ENCODE measurements at regions not wholly inside any gene's neighbourhood (a gene's known extent, or its start where the extent isn't known, plus 50 kb on each side); places are given as distances from the start of the nearest gene placed in this dataset.
"Not testable (repeated sequence)": the region's sequence is repeated elsewhere in the genome, so short reads cannot be mapped to it uniquely, and the experiment has no call there.

GRCh38 chr13:24931450-24932251 lies 164.3 kb upstream of the PABPC3 start:
- H3K9me3 ChIP-seq (ENCODE audit: control insufficient read depth, low read length): no peaks in the 10 kb centered on the region
- peaks cover 4% of the 10 kb centered on the region for H3K27me3 ChIP-seq (replicated peaks; ENCODE audit: control insufficient read depth, insufficient read depth, low read length, poor library complexity, severe bottlenecking)
- no peaks in the 10 kb centered on the region for H3K36me3 ChIP-seq (ENCODE audit: control insufficient read depth, insufficient read depth, low read length)
- no peaks in the 10 kb centered on the region for H3K4me1 ChIP-seq (ENCODE audit: control insufficient read depth, insufficient read depth, low read length, poor library complexity, severe bottlenecking)
- H3K4me3 ChIP-seq (ENCODE audit: insufficient read depth, low read depth, low read length, poor library complexity, severe bottlenecking): no peak overlapping the region
- no peak overlapping the region for H3K27ac ChIP-seq (ENCODE audit: insufficient read depth, low read length, poor library complexity, severe bottlenecking)
- no peak for DNase-seq

GRCh38 chr13:24933106-24934023 lies 162.6 kb upstream of the PABPC3 start:
- not testable (repeated sequence) for H3K36me3 ChIP-seq (ENCODE audit: control insufficient read depth, insufficient read depth, low read length); H3K4me1 ChIP-seq (ENCODE audit: control insufficient read depth, insufficient read depth, low read length, poor library complexity, severe bottlenecking); H3K9me3 ChIP-seq (ENCODE audit: control insufficient read depth, low read length); DNase-seq; H3K27ac ChIP-seq (ENCODE audit: insufficient read depth, low read length, poor library complexity, severe bottlenecking); H3K4me3 ChIP-seq (ENCODE audit: insufficient read depth, low read depth, low read length, poor library complexity, severe bottlenecking); H3K27me3 ChIP-seq (replicated peaks; ENCODE audit: control insufficient read depth, insufficient read depth, low read length, poor library complexity, severe bottlenecking)

- H3K27me3 ChIP-seq (replicated peaks; ENCODE audit: control insufficient read depth, insufficient read depth, low read length, poor library complexity, severe bottlenecking); H3K27ac ChIP-seq (ENCODE audit: insufficient read depth, low read length, poor library complexity, severe bottlenecking); H3K4me3 ChIP-seq (ENCODE audit: insufficient read depth, low read depth, low read length, poor library complexity, severe bottlenecking); H3K36me3 ChIP-seq (ENCODE audit: control insufficient read depth, insufficient read depth, low read length); H3K4me1 ChIP-seq (ENCODE audit: control insufficient read depth, insufficient read depth, low read length, poor library complexity, severe bottlenecking); DNase-seq; H3K9me3 ChIP-seq (ENCODE audit: control insufficient read depth, low read length): not testable (repeated sequence)
Observed at GRCh38 chr13:24934024-24934385, 161.9 kb upstream of the PABPC3 start.

GRCh38 chr13:24938966-24939365 lies 157.0 kb upstream of the PABPC3 start:
- Histone ChIP-seq H3K27me3 (replicated peaks; ENCODE audit: control insufficient read depth, insufficient read depth, low read length, poor library complexity, severe bottlenecking) (no peaks in the 10 kb centered on the region), H3K27ac (ENCODE audit: insufficient read depth, low read length, poor library complexity, severe bottlenecking) (no peak overlapping the region), H3K4me1 (ENCODE audit: control insufficient read depth, insufficient read depth, low read length, poor library complexity, severe bottlenecking) (no peaks in the 10 kb centered on the region), H3K9me3 (ENCODE audit: control insufficient read depth, low read length) (no peaks in the 10 kb centered on the region), H3K36me3 (ENCODE audit: control insufficient read depth, insufficient read depth, low read length) (no peaks in the 10 kb centered on the region), H3K4me3 (ENCODE audit: insufficient read depth, low read depth, low read length, poor library complexity, severe bottlenecking) (no peak overlapping the region)
- no peak for DNase-seq

- H3K4me3 ChIP-seq (ENCODE audit: insufficient read depth, low read depth, low read length, poor library complexity, severe bottlenecking); H3K27ac ChIP-seq (ENCODE audit: insufficient read depth, low read length, poor library complexity, severe bottlenecking); H3K27me3 ChIP-seq (replicated peaks; ENCODE audit: control insufficient read depth, insufficient read depth, low read length, poor library complexity, severe bottlenecking); H3K36me3 ChIP-seq (ENCODE audit: control insufficient read depth, insufficient read depth, low read length); H3K4me1 ChIP-seq (ENCODE audit: control insufficient read depth, insufficient read depth, low read length, poor library complexity, severe bottlenecking); DNase-seq; H3K9me3 ChIP-seq (ENCODE audit: control insufficient read depth, low read length): not testable (repeated sequence)
Observed at GRCh38 chr13:24941023-24941713, 154.8 kb upstream of the PABPC3 start.

GRCh38 chr13:24943136-24943535 lies 152.8 kb upstream of the PABPC3 start:
- no peaks in the 10 kb centered on the region for H3K4me1 ChIP-seq (ENCODE audit: control insufficient read depth, insufficient read depth, low read length, poor library complexity, severe bottlenecking)

GRCh38 chr13:24944073-24944472 lies 151.9 kb upstream of the PABPC3 start:
- H3K4me3 ChIP-seq (ENCODE audit: insufficient read depth, low read depth, low read length, poor library complexity, severe bottlenecking); H3K4me1 ChIP-seq (ENCODE audit: control insufficient read depth, insufficient read depth, low read length, poor library complexity, severe bottlenecking); H3K36me3 ChIP-seq (ENCODE audit: control insufficient read depth, insufficient read depth, low read length); H3K9me3 ChIP-seq (ENCODE audit: control insufficient read depth, low read length); DNase-seq; H3K27ac ChIP-seq (ENCODE audit: insufficient read depth, low read length, poor library complexity, severe bottlenecking); H3K27me3 ChIP-seq (replicated peaks; ENCODE audit: control insufficient read depth, insufficient read depth, low read length, poor library complexity, severe bottlenecking): not testable (repeated sequence)

More at GRCh38 chr13:24943136-24943535, 152.8 kb upstream of the PABPC3 start:
- H3K27ac ChIP-seq (ENCODE audit: insufficient read depth, low read length, poor library complexity, severe bottlenecking): no peak overlapping the region
- no peak overlapping the region for H3K4me3 ChIP-seq (ENCODE audit: insufficient read depth, low read depth, low read length, poor library complexity, severe bottlenecking)
- no peaks in the 10 kb centered on the region for H3K9me3 ChIP-seq (ENCODE audit: control insufficient read depth, low read length)
- DNase-seq: no peak
- H3K36me3 ChIP-seq (ENCODE audit: control insufficient read depth, insufficient read depth, low read length): no peaks in the 10 kb centered on the region
- H3K27me3 ChIP-seq (replicated peaks; ENCODE audit: control insufficient read depth, insufficient read depth, low read length, poor library complexity, severe bottlenecking): no peaks in the 10 kb centered on the region

GRCh38 chr13:24948977-24949376 lies 147.0 kb upstream of the PABPC3 start:
- not testable (repeated sequence) for H3K4me1 ChIP-seq (ENCODE audit: control insufficient read depth, insufficient read depth, low read length, poor library complexity, severe bottlenecking)

GRCh38 chr13:24950611-24951010 lies 145.3 kb upstream of the PABPC3 start:
- not testable (repeated sequence) for DNase-seq; H3K36me3 ChIP-seq (ENCODE audit: control insufficient read depth, insufficient read depth, low read length); H3K27me3 ChIP-seq (replicated peaks; ENCODE audit: control insufficient read depth, insufficient read depth, low read length, poor library complexity, severe bottlenecking); H3K4me1 ChIP-seq (ENCODE audit: control insufficient read depth, insufficient read depth, low read length, poor library complexity, severe bottlenecking); H3K9me3 ChIP-seq (ENCODE audit: control insufficient read depth, low read length); H3K4me3 ChIP-seq (ENCODE audit: insufficient read depth, low read depth, low read length, poor library complexity, severe bottlenecking); H3K27ac ChIP-seq (ENCODE audit: insufficient read depth, low read length, poor library complexity, severe bottlenecking)

More at GRCh38 chr13:24948977-24949376, 147.0 kb upstream of the PABPC3 start:
- not testable (repeated sequence) for H3K4me3 ChIP-seq (ENCODE audit: insufficient read depth, low read depth, low read length, poor library complexity, severe bottlenecking); H3K9me3 ChIP-seq (ENCODE audit: control insufficient read depth, low read length); DNase-seq; H3K27me3 ChIP-seq (replicated peaks; ENCODE audit: control insufficient read depth, insufficient read depth, low read length, poor library complexity, severe bottlenecking); H3K36me3 ChIP-seq (ENCODE audit: control insufficient read depth, insufficient read depth, low read length); H3K27ac ChIP-seq (ENCODE audit: insufficient read depth, low read length, poor library complexity, severe bottlenecking)

Measured in effector memory CD4-positive, alpha-beta T cell (primary cell).